Renal cortex interstitium (tissue), 11 donors: ENCODE measurements at regions not wholly inside any gene's neighbourhood (a gene's known extent, or its start where the extent isn't known, plus 50 kb on each side); places are given as distances from the start of the nearest gene placed in this dataset.
"Not testable (repeated sequence)": the region's sequence is repeated elsewhere in the genome, so short reads cannot be mapped to it uniquely, and the experiment has no call there.

Source experiments
- DNase-seq, 11 donors: peaks; one replicate each; pipeline ENCODE4 v3.0.0-alpha.2; 2013; ENCODE audit warnings: low read depth in 9 of 11, low spot score in 4 of 11; ENCODE audit errors: extremely low read depth in 1 of 11

DNA sequence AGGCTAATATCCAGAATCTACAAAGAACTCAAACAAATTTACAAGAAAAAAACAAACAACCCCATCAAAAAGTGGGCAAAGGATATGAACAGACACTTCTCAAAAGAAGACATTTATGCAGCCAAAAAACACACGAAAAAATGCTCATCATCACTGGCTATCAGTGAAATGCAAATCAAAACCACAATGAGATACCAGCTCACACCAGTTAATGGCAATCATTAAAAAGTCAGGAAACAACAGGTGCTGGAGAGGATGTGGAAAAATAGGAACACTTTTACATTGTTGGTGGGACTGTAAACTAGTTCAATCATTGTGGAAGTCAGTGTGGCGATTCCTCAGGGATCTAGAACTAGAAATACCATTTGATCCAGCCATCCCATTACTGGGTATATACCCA is 73.0 kb upstream of the CCT8L2 start:
- DNase-seq = not testable (repeated sequence)

DNA sequence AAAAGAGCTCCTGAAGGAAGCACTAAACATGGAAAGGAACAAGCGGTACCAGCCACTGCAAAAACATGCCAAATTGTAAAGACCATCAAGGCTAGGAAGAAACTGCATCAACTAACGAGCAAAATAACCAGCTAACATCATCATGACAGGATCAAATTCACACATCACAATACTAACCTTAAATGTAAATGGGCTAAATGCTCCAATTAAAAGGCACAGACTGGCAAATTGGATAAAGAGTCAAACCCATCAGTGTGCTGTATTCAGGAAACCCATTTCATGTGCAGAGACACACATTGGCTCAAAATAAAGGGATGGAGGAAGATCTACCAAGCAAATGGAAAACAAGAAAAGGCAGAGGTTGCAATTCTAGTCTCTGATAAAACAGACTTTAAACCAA is 69.7 kb upstream of the CCT8L2 start:
- not testable (repeated sequence) for DNase-seq

- DNase-seq = not testable (repeated sequence)
Measured at GRCh38 chr22:16660989-16661388, 68.4 kb upstream of the CCT8L2 start.

DNA sequence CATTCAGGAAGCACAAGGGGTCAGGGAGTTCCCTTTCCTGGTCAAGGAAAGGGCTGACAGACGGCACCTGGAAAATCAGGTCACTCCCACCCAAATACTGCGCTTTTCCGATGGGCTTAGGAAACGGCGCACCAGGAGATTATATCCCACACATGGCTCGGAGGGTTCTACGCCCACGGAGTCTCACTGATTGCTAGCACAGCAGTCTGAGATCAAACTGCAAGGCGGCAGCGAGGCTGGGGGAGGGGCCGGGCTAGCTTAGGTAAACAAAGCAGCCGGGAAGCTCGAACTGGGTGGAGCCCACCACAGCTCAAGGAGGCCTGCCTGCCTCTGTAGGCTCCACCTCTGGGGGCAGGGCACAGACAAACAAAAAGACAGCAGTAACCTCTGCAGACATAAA is 68.0 kb upstream of the CCT8L2 start:
- DNase-seq = not testable (repeated sequence)

GRCh38 chr22:16659273-16659834 is 66.7 kb upstream of the CCT8L2 start:
- DNase-seq = not testable (repeated sequence)

GRCh38 chr22:16658068-16658467 is 65.5 kb upstream of the CCT8L2 start:
- DNase-seq = no peak

DNA sequence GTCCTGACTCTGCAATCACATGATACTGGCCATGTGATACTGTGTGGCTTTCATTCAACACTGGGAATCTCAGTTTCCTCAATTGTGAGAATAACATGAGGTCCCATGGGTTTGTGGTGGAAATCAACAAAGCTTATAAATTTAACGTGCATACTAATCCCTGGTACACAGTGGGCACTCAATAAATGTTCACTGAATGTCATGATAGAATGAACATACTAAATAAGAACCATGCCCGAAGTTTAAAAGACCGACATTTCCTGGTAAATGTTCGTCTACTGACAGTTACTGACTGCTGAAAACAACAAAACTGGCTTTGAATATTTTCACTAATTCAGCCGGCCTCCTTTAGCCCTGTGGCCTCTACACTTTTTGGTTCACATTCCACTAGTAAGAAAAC is 62.3 kb upstream of the CCT8L2 start:
- DNase-seq = no peak

DNA sequence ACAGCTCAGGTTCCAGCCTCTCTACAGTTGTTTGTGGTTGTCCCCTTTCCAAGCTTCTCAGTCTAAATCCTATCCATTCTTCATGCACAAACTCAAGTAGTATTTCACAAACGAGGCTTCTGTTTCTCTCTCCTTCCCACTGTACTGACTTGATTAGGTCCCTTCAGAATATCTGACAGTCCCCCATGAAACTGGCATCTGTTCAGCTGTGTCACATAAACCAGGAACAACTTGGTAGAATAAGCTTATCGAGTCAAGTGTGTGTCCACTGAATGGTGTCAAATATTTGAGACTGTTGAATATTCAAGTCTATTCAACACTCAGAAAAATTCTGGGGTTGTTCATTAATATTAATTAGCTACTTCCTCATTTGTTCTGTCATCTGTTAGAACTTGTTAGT is 61.7 kb upstream of the CCT8L2 start:
- not testable (repeated sequence) for DNase-seq

DNA sequence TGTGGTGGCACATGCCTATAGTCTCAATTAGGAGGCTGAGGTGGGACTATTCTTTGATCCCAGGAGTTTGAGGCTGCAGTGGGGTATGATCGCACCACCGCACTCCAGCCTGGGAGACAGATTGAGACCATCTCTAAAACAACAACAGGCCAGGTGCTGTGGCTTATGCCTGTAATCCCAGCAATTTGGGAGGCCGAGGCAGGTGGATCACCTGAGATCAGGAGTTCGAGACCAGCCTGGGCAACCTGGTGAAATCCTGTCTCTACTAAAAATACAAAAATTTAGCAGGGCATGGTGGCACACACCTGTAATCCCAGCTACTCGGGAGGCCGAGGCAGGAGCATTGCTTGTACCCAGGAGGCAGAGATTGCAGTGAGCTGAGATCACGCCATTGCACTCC is 60.6 kb upstream of the CCT8L2 start:
- DNase-seq = not testable (repeated sequence)

DNA sequence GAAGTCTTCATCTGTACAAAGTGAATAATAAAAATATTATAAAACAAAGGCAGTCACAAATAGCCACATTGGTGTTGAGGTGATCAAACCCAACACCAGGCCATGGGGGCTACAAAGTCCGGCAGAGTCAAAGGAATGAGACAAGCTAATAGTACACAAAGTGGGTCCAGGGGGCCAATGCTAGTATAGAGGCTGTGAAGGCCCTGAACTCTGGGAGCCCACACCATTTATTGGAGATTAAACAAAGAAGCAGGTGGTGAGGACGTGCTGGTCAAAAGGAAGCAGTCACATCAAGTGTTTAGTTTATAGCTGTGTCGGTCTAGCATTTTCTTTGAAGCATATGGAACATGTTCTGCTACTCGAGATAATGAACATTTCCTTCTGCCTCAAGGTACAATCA is 58.6 kb upstream of the CCT8L2 start:
- no peak for DNase-seq
